ENCODE measurements at regions not wholly inside any gene's neighbourhood (a gene's known extent, or its start where the extent isn't known, plus 50 kb on each side); places are given as distances from the start of the nearest gene placed in this dataset.
"Not testable (repeated sequence)": the region's sequence is repeated elsewhere in the genome, so short reads cannot be mapped to it uniquely, and the experiment has no call there.

DNA sequence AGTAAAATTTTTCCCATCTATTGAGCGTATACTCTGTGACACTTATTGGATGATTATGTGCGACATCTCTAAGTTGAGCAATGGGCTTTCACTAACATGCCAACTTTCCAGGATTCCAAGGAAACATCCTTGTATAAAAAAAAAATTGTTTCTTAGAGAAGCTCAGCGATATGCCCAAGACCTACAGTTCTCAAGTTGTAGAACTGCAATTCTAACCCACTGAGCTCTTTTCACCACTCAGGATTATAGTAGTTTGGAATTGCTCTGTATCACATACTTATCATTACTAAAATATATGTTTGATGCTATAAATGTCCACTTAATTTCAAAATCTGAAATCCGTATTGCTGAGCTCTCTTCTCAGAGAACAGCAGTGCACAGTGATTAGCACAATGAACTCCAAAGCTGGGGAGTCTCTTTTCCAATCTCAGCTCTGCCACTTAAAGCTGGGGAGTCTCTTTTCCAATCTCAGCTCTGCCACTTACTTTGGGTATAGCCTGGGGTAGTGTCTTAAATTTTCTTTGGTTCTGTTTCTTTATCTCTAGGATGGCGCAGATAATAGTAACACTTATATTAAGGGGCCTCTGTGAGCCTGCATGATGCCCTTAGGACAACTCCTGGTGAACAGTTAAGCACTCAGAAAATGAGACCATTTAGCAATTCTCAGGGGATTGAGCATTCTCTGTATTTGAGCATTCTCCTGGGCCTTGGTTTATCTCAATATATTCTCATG is 1722.2 kb upstream of the AGA start:
- no peak for DNase-seq

DNA sequence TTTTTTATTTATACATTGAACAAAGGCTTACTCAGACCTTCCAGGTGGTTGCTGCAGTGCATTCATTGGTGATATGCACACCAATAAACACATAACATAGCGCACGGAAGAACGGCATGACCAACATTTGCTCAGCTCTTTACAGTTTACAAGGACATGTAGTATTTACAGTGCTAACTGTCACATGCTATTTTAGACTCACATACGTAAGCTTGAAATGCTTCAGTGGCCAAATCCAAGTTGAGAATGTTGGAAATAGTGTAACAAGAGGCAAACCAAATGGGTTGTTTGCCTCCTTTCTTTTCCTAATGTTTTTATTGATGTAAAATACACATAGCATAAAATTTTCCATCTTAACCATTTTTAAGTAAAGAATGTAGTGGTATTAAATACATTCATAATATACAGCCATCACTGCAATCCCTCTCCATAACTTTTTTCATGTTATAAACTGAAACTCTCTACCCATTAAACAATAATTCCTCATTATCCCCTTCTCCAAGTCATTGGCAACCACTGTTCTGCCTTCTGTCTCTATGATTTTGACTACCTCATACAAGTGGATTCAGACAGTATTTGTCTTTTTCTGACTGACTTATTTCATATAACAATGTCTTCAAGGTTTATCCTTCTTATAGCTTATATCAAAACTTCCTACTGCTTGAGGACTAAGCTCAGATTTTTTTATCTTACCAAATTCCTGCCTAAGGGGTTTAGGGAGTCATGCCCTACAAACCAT is 1722.9 kb upstream of the AGA start:
- no peak for DNase-seq

GRCh38 chr4:179165862-179166261 is 1723.6 kb upstream of the AGA start:
- DNase-seq = no peak

- DNase-seq = not testable (repeated sequence)
Observed at GRCh38 chr4:179170308-179170707, 1728.1 kb upstream of the AGA start.

DNA sequence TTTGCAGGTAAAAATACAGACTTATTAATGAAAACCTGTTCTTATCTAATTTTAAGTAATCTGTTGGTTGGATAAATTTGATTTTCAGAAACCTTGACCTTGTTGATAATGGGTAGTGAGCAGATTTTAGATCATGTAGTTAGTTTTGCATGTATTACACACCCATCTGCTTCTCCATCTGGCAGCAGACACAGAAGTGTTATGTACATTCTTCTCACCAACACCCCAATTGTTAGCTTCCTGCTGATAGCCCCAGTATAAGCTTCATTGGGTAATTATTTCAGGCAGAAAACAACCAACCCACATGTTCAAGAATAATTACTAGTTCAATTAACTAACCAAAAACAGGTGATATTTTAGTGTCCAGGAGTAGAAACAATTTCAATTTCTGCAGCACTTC is 1740.5 kb upstream of the AGA start:
- no peak for DNase-seq

GRCh38 chr4:179195887-179196286 is 1753.7 kb upstream of the AGA start:
- DNase-seq = no peak

DNA sequence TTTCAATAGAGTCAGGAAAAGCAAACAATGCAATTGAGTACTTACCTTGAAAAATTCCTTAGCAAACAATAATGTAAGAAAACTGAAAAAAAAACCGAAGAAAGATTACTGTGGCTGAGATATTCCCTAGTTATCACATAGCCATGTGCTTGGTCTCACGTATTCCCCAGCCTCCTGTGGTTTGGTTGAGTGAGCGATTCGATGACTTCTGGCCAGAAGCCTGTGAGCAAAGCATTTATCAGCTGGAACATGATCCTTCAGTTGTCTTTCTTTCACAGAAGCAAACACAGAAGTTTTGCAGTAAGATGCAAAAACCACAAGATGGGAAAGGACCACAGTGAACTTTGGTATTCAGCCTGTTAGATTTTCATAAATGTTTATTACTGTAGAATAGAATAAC is 1754.3 kb upstream of the AGA start:
- DNase-seq = no peak

DNA sequence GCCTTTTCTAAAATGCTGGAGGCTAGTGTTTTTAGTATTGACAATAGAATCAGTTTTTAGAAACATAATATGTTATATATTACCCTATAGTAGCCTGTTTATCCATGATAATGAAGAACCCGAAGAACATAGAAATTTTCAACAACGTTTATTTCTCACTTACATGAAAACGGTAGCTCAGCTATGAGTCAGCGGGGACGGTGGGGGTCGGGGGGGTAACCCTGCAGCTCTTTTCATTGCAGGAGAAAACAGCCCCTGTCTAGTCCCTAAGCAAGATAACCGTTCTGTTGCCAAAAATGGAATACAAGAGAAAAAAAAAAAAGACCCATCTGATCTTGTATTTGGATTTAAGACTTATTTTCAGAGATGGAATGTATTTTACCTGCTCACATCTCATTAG is 1758.4 kb upstream of the AGA start:
- no peak for DNase-seq

DNA sequence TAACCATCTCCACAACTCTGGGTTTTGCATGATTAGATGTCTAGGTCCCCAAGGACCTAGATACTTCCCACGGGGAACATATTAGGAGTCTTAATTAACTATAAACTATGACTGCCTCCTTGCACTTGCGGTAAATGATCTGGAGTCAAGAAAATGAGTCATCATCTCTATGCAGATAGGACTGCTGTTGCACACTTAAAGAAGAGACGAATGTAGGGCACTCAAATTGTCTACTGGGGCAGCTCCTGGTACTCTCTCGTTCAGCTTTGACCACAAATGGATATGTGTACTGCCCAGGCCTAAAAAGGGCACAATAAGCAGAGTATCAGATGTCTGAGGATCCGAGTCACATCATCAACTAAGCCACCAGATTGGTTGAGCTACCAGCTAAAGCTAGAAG is 1783.4 kb upstream of the AGA start:
- DNase-seq = no peak

DNA sequence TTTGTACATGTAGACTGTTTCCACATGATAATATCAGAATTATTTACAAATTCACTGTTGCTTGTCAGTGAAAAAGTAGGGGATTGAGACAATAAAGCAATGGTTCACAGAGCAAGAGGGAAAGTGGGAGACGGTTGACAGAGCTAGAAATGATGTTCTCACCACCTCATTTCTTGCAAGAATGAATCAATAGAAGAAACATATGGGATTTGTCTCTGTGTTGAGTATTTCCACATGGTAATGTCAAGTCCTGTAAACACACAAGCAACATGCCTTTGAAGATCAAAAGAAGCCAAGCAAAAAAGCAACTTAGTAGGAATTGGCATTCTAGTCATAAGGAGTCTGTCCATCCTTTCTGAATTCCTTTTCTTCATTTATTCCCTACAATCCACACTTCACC is 1806.6 kb upstream of the AGA start:
- no peak for DNase-seq

DNA sequence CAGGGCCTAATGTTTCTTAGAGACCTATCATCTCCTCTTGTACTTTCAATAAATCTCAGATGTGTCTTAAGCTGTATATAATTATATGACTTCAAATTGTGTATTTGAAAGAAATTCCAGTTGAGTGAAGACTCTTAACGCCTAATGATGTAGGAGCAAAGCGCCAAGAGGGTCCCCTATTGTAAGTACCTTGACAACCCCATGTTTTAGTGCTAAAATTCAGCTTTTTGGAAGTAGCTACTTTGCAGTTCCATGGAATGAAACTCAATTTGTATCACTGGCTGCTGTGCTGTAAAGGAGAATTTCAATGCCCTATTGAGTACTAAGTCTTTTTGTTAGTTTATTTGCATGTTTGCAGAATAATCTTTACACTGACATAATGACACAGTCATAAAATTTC is 1826.6 kb upstream of the AGA start:
- DNase-seq = no peak

GRCh38 chr4:179272282-179272681 is 1830.0 kb upstream of the AGA start:
- DNase-seq = no peak

DNA sequence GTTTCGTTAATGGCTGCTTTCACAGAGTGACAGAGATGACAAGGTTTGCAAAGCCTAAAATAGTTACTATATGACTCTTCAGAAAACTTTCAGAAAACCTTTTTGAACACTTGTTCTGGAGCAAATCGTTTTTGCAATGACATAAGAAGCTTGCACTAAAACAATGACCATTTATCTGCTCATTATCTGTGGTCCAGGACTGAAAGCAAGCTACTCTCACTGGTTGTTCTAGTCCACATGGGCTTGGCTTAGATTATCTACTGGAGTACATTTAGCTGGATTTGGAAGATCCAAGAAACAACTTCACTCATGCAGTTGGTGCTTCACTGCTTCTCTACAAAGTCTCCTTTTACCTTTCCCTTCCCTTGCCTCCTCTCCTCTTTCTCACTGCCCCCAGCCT is 1836.4 kb upstream of the AGA start:
- no peak for DNase-seq

- no peak for DNase-seq
Observed at GRCh38 chr4:179285696-179286095, 1843.5 kb upstream of the AGA start.

DNA sequence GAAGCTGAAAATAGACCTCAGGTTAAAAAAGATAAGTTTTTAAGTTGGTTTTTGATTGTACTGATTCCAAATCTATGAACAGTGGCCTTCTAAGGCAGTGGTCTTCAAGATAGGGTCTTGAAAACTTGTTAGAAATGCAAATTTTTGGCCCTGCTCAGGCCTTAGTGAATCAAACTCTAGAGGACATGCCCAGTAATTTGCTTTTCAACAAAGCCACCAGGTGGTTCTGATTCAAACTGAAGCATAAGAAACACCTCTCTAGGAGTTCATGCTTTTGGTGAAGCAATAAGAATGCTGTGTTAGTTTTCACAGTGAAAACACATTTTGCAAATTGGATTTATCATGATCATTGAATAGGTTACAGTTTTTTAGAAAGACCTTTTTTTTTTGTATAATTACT is 1849.4 kb upstream of the AGA start:
- no peak for DNase-seq

GRCh38 chr4:179292468-179292867 is 1850.2 kb upstream of the AGA start:
- DNase-seq = no peak

GRCh38 chr4:179307297-179308136 is 1865.3 kb upstream of the AGA start:
- DNase-seq = no peak

GRCh38 chr4:179313823-179314222 is 1871.6 kb upstream of the AGA start:
- DNase-seq = no peak

DNA sequence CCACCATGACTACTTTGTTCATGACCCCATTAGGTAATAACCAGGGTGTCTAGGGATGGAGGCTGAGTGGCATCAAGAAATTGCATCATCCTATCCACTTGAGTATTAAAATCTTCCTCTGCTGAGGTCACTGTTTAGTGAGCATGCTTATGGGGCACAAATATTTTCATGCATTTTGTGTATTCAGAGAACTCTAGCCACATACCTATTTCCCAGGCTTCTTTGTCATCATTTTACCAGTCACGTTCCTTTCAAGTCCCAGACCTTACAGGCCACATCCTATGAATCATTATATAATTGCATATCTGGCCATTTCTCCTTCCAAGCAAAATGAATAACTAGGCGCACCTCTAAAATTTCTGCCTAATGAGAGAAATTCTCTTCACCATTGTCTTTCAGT is 1882.9 kb upstream of the AGA start:
- DNase-seq = no peak

- DNase-seq = no peak
Observed at GRCh38 chr4:179328627-179329026, 1886.4 kb upstream of the AGA start.

DNA sequence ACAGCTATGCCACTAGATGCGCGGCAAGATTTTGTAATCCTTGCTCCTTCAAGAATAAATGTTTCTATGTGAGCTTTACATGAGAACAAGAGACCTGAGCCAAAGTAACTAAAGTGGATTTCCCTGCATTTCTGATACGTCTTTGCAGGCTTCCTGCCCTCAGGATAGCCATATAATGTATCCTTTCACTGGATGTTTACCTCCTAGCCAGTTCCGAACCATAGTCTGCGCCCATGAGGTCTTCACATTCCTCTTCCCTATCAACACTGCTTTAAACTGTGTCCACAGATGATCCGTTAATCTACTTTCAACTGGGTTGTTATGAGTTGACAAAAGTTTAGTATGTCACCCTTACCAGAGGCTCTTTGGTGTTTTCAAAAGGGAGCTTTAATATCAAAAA is 1889.1 kb upstream of the AGA start:
- no peak for DNase-seq

DNA sequence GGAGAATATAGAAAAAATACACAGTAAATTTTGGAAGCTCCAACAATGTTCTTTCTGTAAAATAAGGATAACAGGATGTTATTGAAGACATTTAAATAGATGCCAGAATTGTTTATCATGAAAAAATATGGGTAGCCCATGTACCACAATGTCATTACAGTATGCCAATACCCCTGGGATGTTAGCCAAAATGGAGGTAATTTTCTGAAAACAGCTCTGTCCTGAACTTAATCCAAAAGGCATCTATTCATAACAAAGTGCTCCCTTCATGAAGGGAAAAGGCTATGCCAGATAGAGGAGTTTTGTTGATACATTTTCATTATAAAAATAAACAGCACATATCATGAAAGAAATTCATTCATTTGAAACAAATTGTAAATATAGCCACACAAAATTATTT is 1902.6 kb upstream of the AGA start:
- no peak for DNase-seq

GRCh38 chr4:179352221-179352620 is 1910.0 kb upstream of the AGA start:
- DNase-seq = no peak

DNA sequence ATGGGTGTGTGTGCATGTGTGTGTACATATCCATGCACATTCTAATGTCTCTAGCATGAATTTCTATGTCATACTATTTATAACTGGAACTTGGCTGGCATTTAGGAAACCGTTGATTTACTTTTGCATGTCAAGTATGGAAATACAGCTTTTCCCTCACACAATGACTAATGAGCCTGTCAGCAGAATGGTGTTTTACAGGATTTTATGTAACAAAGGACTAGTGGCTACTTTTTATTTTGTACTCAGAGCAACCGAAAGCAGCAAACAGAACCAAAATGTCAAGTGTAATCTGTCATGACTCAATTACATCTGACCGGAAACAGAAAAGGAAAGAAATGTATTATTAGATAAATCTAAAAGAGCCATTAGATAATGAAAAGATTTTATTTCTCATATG is 1911.5 kb upstream of the AGA start:
- no peak for DNase-seq

Data from activated CD4-positive, alpha-beta T cell treated with anti-CD3 and anti-CD28 coated beads for 1 hour (primary cell).